Endothelial cell of umbilical vein (primary cell): ENCODE measurements at regions not wholly inside any gene's neighbourhood (a gene's known extent, or its start where the extent isn't known, plus 50 kb on each side); places are given as distances from the start of the nearest gene placed in this dataset.

Experiments
- POLR2A ChIP-seq: IDR thresholded peaks from 2 replicates; pipeline ENCODE4 v1.6.1; 2012; ENCODE audit warnings: low read depth, mild to moderate bottlenecking, control low read depth, low read length
- POLR2AphosphoS5 ChIP-seq: IDR thresholded peaks from 2 replicates; pipeline ENCODE4 v1.6.1; 2012; ENCODE audit warnings: low read depth, mild to moderate bottlenecking, control low read depth, low read length, moderate library complexity; ENCODE audit not compliant: insufficient read depth
- TF ChIP-seq, protein P1 (sequence below), 2 donors: IDR thresholded peaks; 1 replicate in 1 of 2; 2 replicates in 1 of 2; pipeline ENCODE4 v1.5.1; 2011; ENCODE audit warnings: low read length in 2 of 2, mild to moderate bottlenecking in 2 of 2, moderate library complexity in 2 of 2, control low read depth in 1 of 2, inconsistent platforms in 1 of 2, low read depth in 1 of 2; ENCODE audit not compliant: insufficient read depth in 1 of 2; ENCODE audit errors: extremely low read depth in 1 of 2

GRCh38 chr18:11322006-11322405 is 172.6 kb upstream of the PIEZO2 start:
- TF ChIP-seq, protein P1, sequence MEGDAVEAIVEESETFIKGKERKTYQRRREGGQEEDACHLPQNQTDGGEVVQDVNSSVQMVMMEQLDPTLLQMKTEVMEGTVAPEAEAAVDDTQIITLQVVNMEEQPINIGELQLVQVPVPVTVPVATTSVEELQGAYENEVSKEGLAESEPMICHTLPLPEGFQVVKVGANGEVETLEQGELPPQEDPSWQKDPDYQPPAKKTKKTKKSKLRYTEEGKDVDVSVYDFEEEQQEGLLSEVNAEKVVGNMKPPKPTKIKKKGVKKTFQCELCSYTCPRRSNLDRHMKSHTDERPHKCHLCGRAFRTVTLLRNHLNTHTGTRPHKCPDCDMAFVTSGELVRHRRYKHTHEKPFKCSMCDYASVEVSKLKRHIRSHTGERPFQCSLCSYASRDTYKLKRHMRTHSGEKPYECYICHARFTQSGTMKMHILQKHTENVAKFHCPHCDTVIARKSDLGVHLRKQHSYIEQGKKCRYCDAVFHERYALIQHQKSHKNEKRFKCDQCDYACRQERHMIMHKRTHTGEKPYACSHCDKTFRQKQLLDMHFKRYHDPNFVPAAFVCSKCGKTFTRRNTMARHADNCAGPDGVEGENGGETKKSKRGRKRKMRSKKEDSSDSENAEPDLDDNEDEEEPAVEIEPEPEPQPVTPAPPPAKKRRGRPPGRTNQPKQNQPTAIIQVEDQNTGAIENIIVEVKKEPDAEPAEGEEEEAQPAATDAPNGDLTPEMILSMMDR (IDR thresholded peaks at IDR 0.05; ENCODE audit: extremely low read depth in 1 of 2, insufficient read depth in 1 of 2, low read depth in 1 of 2, low read length in 2 of 2) = no peak
- no peak for TF ChIP-seq POLR2A
- TF ChIP-seq POLR2AphosphoS5 = no peak
